ENCODE measurements at regions not wholly inside any gene's neighbourhood (a gene's known extent, or its start where the extent isn't known, plus 50 kb on each side); places are given as distances from the start of the nearest gene placed in this dataset.

DNA sequence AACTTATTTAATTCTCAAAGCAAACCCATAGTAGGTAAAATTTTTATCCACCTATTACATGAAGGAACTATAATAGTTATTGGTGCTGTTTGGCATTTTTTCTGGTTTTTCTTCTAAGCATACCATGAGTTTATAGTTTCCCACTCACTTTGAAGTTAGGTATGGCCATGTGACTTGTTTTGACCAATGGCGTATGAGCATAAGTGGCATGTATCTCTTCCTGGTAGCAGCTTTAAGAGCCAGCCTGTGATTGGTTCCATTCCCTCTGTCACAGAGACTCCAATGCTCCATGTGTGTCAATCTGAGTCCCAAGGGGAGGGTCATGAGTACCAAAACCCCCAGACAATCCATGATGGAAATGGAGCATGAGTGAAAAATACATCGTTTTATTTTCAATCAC lies 282.9 kb upstream of the N4BP1 start:
- in situ Hi-C loops (cut with HindIII; ENCODE audit: low pct_unique_long_range_greater_than_20kb, low sequenced_read_pairs), result no loop called here
- no peak for DNase-seq (ENCODE audit: low read depth in 1 of 2, low spot score in 1 of 2)

DNA sequence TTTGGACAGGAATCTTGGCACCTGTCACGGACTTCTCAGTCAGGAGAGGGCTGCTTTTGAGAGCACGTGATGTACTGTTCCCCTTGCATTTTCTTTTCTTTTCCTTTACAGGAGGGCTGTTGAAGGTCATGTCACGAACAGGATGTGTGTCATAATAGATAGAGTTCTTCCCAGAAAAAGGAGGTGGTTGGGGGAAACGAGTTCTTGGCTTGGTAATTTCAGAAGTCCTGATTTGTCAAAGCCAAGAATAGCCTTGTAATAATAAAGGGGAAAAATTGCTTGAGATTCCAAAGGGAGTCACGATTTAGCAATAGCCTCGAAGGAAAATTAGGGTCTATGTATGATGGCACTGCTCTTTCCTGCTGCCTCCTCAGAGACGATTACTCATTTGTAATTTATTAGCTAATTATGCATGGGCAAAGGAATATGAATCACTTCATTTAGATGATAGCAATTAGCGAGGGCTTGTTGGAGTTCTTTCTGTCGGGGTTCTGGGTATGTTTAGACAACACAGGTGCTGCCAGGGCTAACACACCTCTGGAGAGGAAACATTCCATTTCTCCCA lies 277.7 kb upstream of the N4BP1 start:
- in situ Hi-C loops (cut with HindIII; ENCODE audit: low pct_unique_long_range_greater_than_20kb, low sequenced_read_pairs), result no loop called here
- DNase-seq (ENCODE audit: low read depth in 1 of 2, low spot score in 1 of 2), result no peak
- no peak for TF ChIP-seq JUND (IDR thresholded peaks at IDR 0.05; ENCODE audit: low read depth)

More for the DNA sequence above, 282.9 kb upstream of the N4BP1 start:
- no peak for TF ChIP-seq JUND (IDR thresholded peaks at IDR 0.05; ENCODE audit: low read depth)

DNA sequence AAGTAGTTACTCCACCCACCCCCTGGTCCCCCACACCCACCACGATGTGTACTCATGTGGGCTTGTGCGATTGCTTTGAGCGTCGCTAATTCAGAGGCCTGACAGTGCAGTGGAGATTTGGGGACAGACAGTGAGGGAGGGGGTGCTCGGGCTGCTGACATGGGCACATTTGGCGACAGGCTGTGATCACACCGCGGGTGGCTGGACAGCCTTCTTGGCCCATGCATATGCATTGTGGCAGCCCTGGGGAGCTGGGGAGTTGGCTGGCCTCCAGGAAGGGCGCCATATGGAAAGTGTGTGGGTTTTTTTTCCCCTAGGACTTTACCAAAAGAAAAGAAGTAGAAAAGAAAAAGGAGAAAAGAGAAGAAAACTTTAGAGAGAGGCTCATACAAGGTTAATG lies 275.5 kb upstream of the N4BP1 start:
- DNase-seq (ENCODE audit: low read depth in 1 of 2, low spot score in 1 of 2), result no peak
- in situ Hi-C loops (cut with HindIII; ENCODE audit: low pct_unique_long_range_greater_than_20kb, low sequenced_read_pairs), result no loop called here
- no peak for TF ChIP-seq JUND (IDR thresholded peaks at IDR 0.05; ENCODE audit: low read depth)

DNA sequence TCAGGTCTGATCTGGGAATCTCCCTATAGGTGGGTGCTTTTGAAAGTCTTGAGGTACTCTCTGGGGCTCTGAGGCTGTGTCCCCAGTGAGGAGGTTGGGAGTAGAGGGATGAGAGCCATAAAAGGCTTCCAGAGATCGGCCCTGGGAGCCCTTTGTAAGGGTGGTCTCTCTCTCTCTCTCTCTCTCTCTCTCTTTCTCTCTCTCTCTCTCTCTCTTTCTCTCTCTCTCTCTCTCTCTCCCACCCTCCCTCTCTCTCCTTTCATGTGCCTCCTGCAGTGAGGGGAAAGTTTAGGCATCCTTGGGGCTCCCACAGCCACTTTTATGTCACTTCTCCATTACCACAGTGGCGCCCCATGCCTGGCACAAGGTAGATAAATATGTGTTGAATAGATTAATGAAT lies 271.3 kb upstream of the N4BP1 start:
- DNase-seq (ENCODE audit: low read depth in 1 of 2, low spot score in 1 of 2), result no peak
- no peak for TF ChIP-seq JUND (IDR thresholded peaks at IDR 0.05; ENCODE audit: low read depth)
- in situ Hi-C loops (cut with HindIII; ENCODE audit: low pct_unique_long_range_greater_than_20kb, low sequenced_read_pairs), result no loop called here

DNA sequence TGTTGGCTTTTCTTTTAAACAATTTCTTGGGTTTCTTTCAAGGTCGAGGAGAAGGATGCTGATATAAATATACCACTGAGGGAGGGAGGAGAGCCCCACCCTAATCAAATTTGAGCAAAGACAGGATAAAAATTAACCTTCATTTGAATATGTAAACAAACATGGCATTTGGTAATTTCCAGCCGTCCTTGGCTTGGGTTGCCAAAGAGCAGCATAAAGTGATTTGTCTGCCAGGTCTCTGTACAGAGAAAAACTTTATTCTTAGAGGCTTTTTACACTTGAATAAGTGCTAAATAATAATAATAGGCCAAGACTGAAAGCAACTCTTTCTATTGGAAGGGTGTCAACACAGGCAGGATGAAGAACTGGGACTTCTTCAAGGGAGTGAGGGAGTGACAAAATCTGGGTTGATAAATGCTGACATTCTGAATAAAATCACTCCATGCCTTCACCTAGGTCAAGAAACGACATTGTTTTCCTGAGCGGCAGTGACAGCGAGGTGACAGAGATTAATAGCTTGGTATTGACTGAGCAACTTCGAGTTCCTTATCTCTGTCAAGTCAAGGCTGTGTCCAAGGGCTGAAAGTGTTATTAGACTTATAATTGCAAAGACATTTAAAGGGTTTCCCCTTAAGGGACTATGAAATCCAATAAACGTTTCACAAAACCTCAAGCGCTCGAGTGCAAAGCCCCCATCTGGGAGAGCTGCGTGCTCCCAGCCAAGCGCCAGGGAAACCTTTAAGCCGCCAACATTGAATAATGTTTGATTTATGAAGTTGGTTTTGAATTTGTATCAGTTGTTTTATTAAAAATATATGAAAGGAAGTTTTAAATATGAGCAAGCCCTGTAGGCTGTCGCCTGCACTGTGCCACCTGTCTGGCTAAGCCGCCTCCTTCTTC lies 269.5 kb upstream of the N4BP1 start:
- in situ Hi-C loops (cut with HindIII; ENCODE audit: low pct_unique_long_range_greater_than_20kb, low sequenced_read_pairs), result no loop called here
- TF ChIP-seq JUND (IDR thresholded peaks at IDR 0.05; ENCODE audit: low read depth), result no peak
- DNase-seq (ENCODE audit: low read depth in 1 of 2, low spot score in 1 of 2), result no peak

DNA sequence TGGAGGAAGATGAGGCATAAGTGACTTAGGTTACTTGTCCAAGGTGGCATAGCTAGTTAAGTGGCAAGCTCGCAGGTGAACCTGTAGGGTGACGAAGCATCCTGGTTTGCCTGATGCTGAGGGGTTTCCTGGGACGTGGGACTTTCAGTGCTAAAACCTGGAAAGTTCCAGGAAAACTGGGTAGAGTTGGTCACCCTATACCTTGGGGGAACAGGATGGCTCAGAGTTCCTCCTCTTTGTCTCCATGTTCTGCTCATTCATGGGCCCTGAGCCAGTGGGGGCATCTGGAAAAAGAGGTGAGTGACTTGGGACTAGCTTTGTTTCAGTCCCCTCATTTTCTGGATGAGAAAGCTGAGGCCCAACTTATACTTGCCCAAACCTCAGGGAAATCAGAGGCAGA lies 268.0 kb upstream of the N4BP1 start:
- in situ Hi-C loops (cut with HindIII; ENCODE audit: low pct_unique_long_range_greater_than_20kb, low sequenced_read_pairs), result no loop called here
- DNase-seq (ENCODE audit: low read depth in 1 of 2, low spot score in 1 of 2), result no peak
- TF ChIP-seq JUND (IDR thresholded peaks at IDR 0.05; ENCODE audit: low read depth), result no peak

DNA sequence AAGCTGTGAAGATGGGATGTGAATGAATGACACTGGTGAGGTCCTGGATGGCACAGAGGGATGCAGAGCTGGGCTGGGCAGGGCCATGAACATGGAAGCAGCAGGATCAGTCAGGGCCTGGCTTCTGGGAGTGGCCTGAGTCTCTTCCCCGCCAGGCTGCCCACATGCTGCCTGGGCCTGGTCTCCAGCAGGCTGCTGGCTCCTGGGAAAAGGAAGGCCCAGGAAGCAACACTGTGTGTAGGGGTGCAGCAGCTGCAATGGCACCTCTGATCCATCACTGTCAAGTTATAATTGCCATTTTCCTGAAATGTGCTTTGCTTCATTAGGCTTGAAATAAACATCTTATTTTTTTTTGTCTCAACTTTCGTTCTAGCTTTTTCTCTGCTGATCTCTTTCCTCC lies 260.2 kb upstream of the N4BP1 start:
- no peak for DNase-seq (ENCODE audit: low read depth in 1 of 2, low spot score in 1 of 2)
- in situ Hi-C loops (cut with HindIII; ENCODE audit: low pct_unique_long_range_greater_than_20kb, low sequenced_read_pairs), result no loop called here
- TF ChIP-seq JUND (IDR thresholded peaks at IDR 0.05; ENCODE audit: low read depth), result no peak

DNA sequence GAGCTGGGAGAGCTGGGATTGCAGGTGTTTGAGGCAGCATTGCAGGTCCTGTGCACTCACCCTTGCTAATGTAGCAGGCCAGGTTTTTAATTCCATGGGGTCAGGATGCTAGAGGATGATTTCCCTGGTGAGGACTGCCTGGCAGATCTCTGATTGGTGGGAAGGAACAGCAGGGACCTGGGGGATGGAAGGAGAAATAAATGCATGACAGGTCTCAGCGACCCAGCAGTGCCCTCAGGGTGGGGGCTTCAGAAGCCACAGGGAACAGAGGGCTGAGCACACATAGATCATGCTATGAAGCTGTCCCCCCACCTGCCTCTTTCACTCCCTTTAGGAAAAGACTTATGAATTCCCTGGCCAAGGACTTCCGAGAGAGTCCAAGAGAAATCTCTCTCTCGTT lies 255.5 kb upstream of the N4BP1 start:
- no peak for DNase-seq (ENCODE audit: low read depth in 1 of 2, low spot score in 1 of 2)
- no peak for TF ChIP-seq JUND (IDR thresholded peaks at IDR 0.05; ENCODE audit: low read depth)
- in situ Hi-C loops (cut with HindIII; ENCODE audit: low pct_unique_long_range_greater_than_20kb, low sequenced_read_pairs), result no loop called here

DNA sequence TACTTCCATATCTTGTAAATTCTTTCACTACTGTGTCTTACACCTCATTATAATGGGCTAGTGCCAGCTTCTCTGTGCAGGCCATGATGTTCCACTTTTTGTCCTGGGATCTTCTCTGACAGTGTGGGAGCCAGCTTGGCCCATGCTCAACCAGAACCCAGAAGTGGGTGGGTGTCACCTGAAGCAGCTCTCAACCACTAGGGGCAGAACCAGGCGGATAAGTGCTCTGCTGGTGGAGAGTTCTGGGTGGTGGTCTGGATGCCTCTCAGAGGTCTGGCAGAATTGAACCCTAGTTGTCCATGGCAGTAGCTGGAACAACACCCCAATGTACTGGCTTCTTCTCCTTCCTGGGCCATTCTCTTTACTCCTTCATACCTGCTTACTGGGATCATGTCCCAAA lies 254.1 kb upstream of the N4BP1 start:
- no peak for DNase-seq (ENCODE audit: low read depth in 1 of 2, low spot score in 1 of 2)
- TF ChIP-seq JUND (IDR thresholded peaks at IDR 0.05; ENCODE audit: low read depth), result no peak
- in situ Hi-C loops (cut with HindIII; ENCODE audit: low pct_unique_long_range_greater_than_20kb, low sequenced_read_pairs), result no loop called here

DNA sequence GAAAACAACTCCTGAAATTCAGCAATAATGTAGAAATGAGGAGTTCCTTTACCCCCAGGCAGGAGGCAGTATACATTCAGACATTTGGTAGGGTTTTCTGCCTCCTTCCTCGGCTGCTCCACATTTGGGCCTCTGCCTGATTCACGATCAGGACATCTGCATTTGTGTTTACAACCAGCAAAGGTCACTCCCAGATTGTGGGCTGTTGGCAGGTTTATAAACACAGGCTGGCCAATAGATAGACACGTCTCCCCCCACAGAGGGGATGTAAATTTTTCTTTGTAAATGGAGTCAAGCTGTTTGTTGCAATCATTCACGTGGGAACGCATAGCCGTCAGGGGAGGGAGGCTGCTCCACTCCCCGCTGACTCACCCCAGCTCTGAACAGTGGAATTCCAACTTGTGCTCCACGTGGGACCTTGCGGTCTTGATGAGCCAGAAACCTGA lies 252.1 kb upstream of the N4BP1 start:
- DNase-seq (ENCODE audit: low read depth in 1 of 2, low spot score in 1 of 2), result no peak
- in situ Hi-C loops (cut with HindIII; ENCODE audit: low pct_unique_long_range_greater_than_20kb, low sequenced_read_pairs), result no loop called here
- no peak for TF ChIP-seq JUND (IDR thresholded peaks at IDR 0.05; ENCODE audit: low read depth)

DNA sequence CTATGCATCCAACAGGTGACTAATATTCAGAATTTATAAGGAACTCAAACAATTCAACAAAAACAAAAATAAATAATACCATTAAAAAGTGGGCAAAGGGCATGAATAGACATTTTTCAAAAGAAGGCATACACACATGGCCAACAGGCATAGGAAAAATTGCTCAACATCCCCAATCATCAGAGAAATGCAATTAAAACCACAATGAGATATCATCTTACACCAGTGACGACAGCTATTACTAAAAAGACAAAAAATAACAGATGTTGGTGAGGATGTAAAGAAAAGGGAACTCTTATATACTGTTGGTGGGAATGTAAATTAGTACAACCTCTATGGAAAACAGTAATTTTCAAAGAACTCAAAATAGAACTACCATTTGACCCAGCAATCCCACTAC lies 250.4 kb upstream of the N4BP1 start:
- no peak for DNase-seq (ENCODE audit: low read depth in 1 of 2, low spot score in 1 of 2)

DNA sequence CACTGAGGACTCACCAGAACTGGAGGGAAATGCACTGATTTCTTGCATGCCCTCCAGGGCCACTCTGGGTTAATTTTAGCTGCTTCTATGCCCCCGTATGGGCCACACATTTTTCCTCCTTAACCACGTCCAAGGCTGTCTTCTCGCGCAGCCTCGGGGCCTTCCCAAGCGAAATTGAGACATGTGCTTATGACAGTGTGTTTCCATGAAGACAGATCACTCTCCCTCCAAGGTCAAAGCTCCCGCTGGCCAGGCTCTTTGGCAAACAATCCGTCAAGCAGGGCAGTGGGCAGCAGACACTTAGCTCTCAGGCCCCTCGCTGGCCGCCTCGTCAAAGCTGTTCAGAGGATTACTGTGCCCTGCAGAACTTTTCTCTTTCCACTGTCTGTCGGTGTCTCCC lies 243.0 kb upstream of the N4BP1 start:
- in situ Hi-C loops (cut with HindIII; ENCODE audit: low pct_unique_long_range_greater_than_20kb, low sequenced_read_pairs), result no loop called here
- DNase-seq (ENCODE audit: low read depth in 1 of 2, low spot score in 1 of 2), result no peak
- no peak for TF ChIP-seq JUND (IDR thresholded peaks at IDR 0.05; ENCODE audit: low read depth)

More for the DNA sequence above, 250.4 kb upstream of the N4BP1 start:
- in situ Hi-C loops (cut with HindIII; ENCODE audit: low pct_unique_long_range_greater_than_20kb, low sequenced_read_pairs), result no loop called here
- no peak for TF ChIP-seq JUND (IDR thresholded peaks at IDR 0.05; ENCODE audit: low read depth)

DNA sequence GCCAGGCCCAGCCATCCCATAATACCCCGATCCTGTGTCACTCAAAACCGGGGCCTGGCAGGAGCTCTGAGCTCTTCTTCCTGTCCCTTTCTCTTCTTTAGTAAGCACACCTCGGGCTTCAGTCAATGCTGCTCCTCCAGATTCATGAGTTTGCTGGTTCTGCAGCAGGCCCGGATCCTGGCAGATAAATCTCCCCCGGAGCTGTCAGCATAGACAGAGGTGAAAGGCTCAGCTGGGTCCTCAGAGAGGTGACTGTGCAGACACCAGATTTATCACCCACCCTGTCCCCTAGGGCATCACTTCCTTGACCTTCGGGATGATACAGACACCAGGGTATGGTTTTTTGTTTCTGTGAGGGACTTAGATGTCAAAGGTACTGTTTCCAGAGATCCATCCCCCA lies 242.5 kb upstream of the N4BP1 start:
- DNase-seq (ENCODE audit: low read depth in 1 of 2, low spot score in 1 of 2), result no peak
- in situ Hi-C loops (cut with HindIII; ENCODE audit: low pct_unique_long_range_greater_than_20kb, low sequenced_read_pairs), result no loop called here
- TF ChIP-seq JUND (IDR thresholded peaks at IDR 0.05; ENCODE audit: low read depth), result no peak

All from T47D (cell line).